HepG2 (cell line): ENCODE measurements at regions not wholly inside any gene's neighbourhood (a gene's known extent, or its start where the extent isn't known, plus 50 kb on each side); places are given as distances from the start of the nearest gene placed in this dataset.

Experiments used
- ATAC-seq: fragments of 200-7000 bp; cut with Tn5 transposase; 3 replicates; pipeline ENCODE4 v1.9.1; 2020; ENCODE audit warnings: mild to moderate bottlenecking, moderate library complexity
- BruUV-seq: library from RNA; stranded (reverse); fragments of 400-500 nt; replicated peaks from 2 replicates; lab custom pipeline; 2021; lab: Mats Ljungman, UMichigan
- CTCF ChIA-PET: fragments of 300-600 bp; formaldehyde crosslinking; extraction: SDS; loops from one replicate; lab custom pipeline; 2021; ENCODE audit warnings: low total read pairs, inconsistent platforms, low intra/inter-chr PET ratio; lab: Yijun Ruan, JAX
- POLR2A ChIA-PET: fragments of 350-600 bp; sonication (Branson Sonifier 250); formaldehyde crosslinking; loops from one replicate; lab custom pipeline; 2020; ENCODE audit warnings: antibody characterized with exemption, inconsistent platforms; lab: Yijun Ruan, JAX
- DNase-seq: peaks from one replicate; pipeline ENCODE4 v3.0.0-alpha.2; 2015; ENCODE audit warnings: low spot score
- FAIRE-seq: peaks from 3 replicates; lab custom pipeline; 2011; peaks lifted over from hg19 to GRCh38; lab: Jason Lieb, UNC
- H2AFZ ChIP-seq: one replicate; pipeline ENCODE4 v1.6.1; 2011; ENCODE audit warnings: low read length, inconsistent platforms
- H3K27ac ChIP-seq: fragments of 300-600 bp; 3 replicates; pipeline ENCODE4 v1.8.0; 2011; ENCODE audit warnings: mixed run types, mild to moderate bottlenecking, mixed read lengths, low read length, inconsistent platforms; ENCODE audit not compliant: insufficient read depth; ENCODE audit errors: extremely low read length
- H3K27me3 ChIP-seq, 2 experiments: fragments of 200-600 bp in 1 of 2; 2 replicates in 1 of 2; 3 replicates in 1 of 2; pipeline versions ENCODE4 v1.6.0 to v1.8.0; 2011; ENCODE audit warnings: low read length in 2 of 2, mild to moderate bottlenecking in 2 of 2, moderate library complexity in 2 of 2, inconsistent platforms in 1 of 2; ENCODE audit not compliant: insufficient read depth in 2 of 2, control insufficient read depth in 1 of 2
- H3K36me3 ChIP-seq, 2 experiments: fragments of 200-600 bp in 1 of 2; replicated peaks in 1 of 2; 2 replicates in 1 of 2; 3 replicates in 1 of 2; pipeline versions ENCODE4 v1.5.1 to v1.8.0; 2011; ENCODE audit warnings: low read length in 2 of 2, inconsistent platforms in 1 of 2; ENCODE audit not compliant: insufficient read depth in 2 of 2, control insufficient read depth in 1 of 2
- H3K4me1 ChIP-seq: 2 replicates; pipeline ENCODE4 v1.5.1; 2012; ENCODE audit warnings: low read length, inconsistent platforms; ENCODE audit not compliant: insufficient read depth
- H3K4me2 ChIP-seq: 2 replicates; pipeline ENCODE4 v1.6.0; 2011; ENCODE audit warnings: low read depth, low read length, inconsistent platforms
- H3K4me3 ChIP-seq, 3 experiments: fragments of 200-600 bp in 1 of 3; sonication (generic), shearing (Covaris generic) in 1 of 3; replicated peaks in 1 of 3; 2 replicates each; pipeline ENCODE4 v1.5.1; 2011 to 2016; ENCODE audit warnings: low read length in 3 of 3, inconsistent platforms in 2 of 3, low read depth in 2 of 3, mild to moderate bottlenecking in 2 of 3, control low read depth in 1 of 3, mixed read lengths in 1 of 3; ENCODE audit not compliant: insufficient read depth in 1 of 3
- H3K79me2 ChIP-seq: one replicate; pipeline ENCODE4 v1.6.1; 2011; ENCODE audit warnings: low read length, inconsistent platforms; ENCODE audit not compliant: insufficient read depth
- H3K9ac ChIP-seq: 2 replicates; pipeline ENCODE4 v1.6.0; 2011; ENCODE audit warnings: mild to moderate bottlenecking, low read depth, low read length, inconsistent platforms; ENCODE audit not compliant: insufficient read depth
- H3K9me3 ChIP-seq: 2 replicates; pipeline ENCODE4 v1.5.1; 2012; ENCODE audit warnings: mild to moderate bottlenecking, low read length
- H4K20me1 ChIP-seq: 2 replicates; pipeline ENCODE4 v1.6.0; 2011; ENCODE audit warnings: inconsistent platforms, mild to moderate bottlenecking, low read length, moderate library complexity; ENCODE audit not compliant: insufficient read depth
- ARID4A ChIP-seq: sonication (generic); formaldehyde crosslinking; IDR thresholded peaks from 2 replicates; pipeline ENCODE4 v1.5.0; 2020; ENCODE audit warnings: mild to moderate bottlenecking, missing genetic modification reagents, borderline replicate concordance
- BRCA1 ChIP-seq: sonication (generic); formaldehyde crosslinking; IDR thresholded peaks from 2 replicates; pipeline ENCODE4 v1.4.0; 2020; ENCODE audit warnings: missing genetic modification reagents
- ELF1 ChIP-seq: sonication (generic); formaldehyde crosslinking; IDR thresholded peaks from 2 replicates; pipeline ENCODE4 v1.4.0; 2020; ENCODE audit warnings: missing genetic modification reagents
- GFI1 ChIP-seq: sonication (generic); formaldehyde crosslinking; IDR thresholded peaks from 2 replicates; pipeline ENCODE4 v1.5.0; 2020; ENCODE audit warnings: missing genetic modification reagents, mild to moderate bottlenecking, borderline replicate concordance
- IKZF4 ChIP-seq: sonication (generic); formaldehyde crosslinking; IDR thresholded peaks from 2 replicates; pipeline ENCODE4 v1.5.1; 2020; ENCODE audit warnings: borderline replicate concordance, mild to moderate bottlenecking, low read depth, missing genetic modification reagents; ENCODE audit errors: not compliant biosample characterization
- KLF11 ChIP-seq: IDR thresholded peaks from 2 replicates; pipeline ENCODE4 v1.6.1; 2016; ENCODE audit warnings: missing compliant biosample characterization
- MXD4 ChIP-seq: IDR thresholded peaks from 2 replicates; pipeline ENCODE4 v1.6.1; 2016; ENCODE audit warnings: mild to moderate bottlenecking, missing biosample characterization, missing genetic modification reagents
- PHF5A ChIP-seq: IDR thresholded peaks from one replicate; pipeline ENCODE4 v1.6.1; 2018; ENCODE audit warnings: low read depth, missing genetic modification reagents; ENCODE audit not compliant: unreplicated experiment
- PLSCR1 ChIP-seq: sonication (generic); formaldehyde crosslinking; IDR thresholded peaks from 2 replicates; pipeline ENCODE4 v1.5.0; 2020; ENCODE audit warnings: missing genetic modification reagents, mild to moderate bottlenecking, borderline replicate concordance
- TRAFD1 ChIP-seq: sonication (generic); formaldehyde crosslinking; IDR thresholded peaks from 2 replicates; pipeline ENCODE4 v1.5.1; 2020; ENCODE audit warnings: missing genetic modification reagents, mild to moderate bottlenecking, borderline replicate concordance
- XRCC5 ChIP-seq: fragments of 200-400 bp; formaldehyde crosslinking; optimal IDR thresholded peaks from 2 replicates; pipeline ENCODE3; 2017; ENCODE audit warnings: mild to moderate bottlenecking, low read length
- ZBTB43 ChIP-seq: sonication (generic); formaldehyde crosslinking; conservative IDR thresholded peaks from 2 replicates; pipeline ENCODE4 v1.4.0; 2020; ENCODE audit warnings: missing genetic modification reagents
- ZNF160 ChIP-seq: sonication (generic); formaldehyde crosslinking; IDR thresholded peaks from 2 replicates; pipeline ENCODE4 v1.8.0; 2022; ENCODE audit warnings: mild to moderate bottlenecking, inconsistent platforms, missing genetic modification reagents
- ZNF205 ChIP-seq: IDR thresholded peaks from 2 replicates; pipeline ENCODE4 v1.6.1; 2018; ENCODE audit warnings: missing biosample characterization, missing genetic modification reagents
- ZNF496 ChIP-seq: sonication (generic); formaldehyde crosslinking; IDR thresholded peaks from 2 replicates; pipeline ENCODE4 v1.8.1; 2023; ENCODE audit warnings: mild to moderate bottlenecking, moderate library complexity, missing genetic modification reagents; ENCODE audit not compliant: insufficient replicate concordance
- ZNF878 ChIP-seq: sonication (generic); formaldehyde crosslinking; IDR thresholded peaks from 2 replicates; pipeline ENCODE4 v1.8.1; 2023; ENCODE audit warnings: mild to moderate bottlenecking, missing genetic modification reagents, moderate library complexity
- WGBS: methylation state at CpG from one replicate; pipeline ENCODE4 v1.1.6; 2017; ENCODE audit warnings: low lambda C conversion rate; 5-methylcytosine and 5-hydroxymethylcytosine counted together
- in situ Hi-C: cut with HindIII; loops from 2 replicates; pipeline ENCODE4 v1.10.0; 2017; ENCODE audit warnings: low pct_unique_long_range_greater_than_20kb; ENCODE audit not compliant: extremely low pct_ligation_motif_present
- intact Hi-C: fragments of 100-400 bp; cut with micrococcal nuclease; formaldehyde crosslinking; loops from one replicate; pipeline ENCODE4 v1.10.0; 2022; ENCODE audit not compliant: unreplicated experiment

GRCh38 chr3:55407426-55407820 is 79.7 kb downstream of the WNT5A start:
- no peak overlapping the region for H3K9ac ChIP-seq
- H3K4me3 ChIP-seq, result no peak overlapping the region
- FAIRE-seq, result no peak
- no peak for ATAC-seq
- no peak for DNase-seq
- BruUV-seq, result no TSS peak
- no peaks in the 10 kb centered on the region for H3K27me3 ChIP-seq
- 91% methylated on average over 1 of the region's 1 CpG for WGBS
- H3K36me3 ChIP-seq, result no peaks in the 10 kb centered on the region
- in situ Hi-C loops, result no loop called here
- no peak for TF ChIP-seq TRAFD1
- TF ChIP-seq KLF11 (CRISPR knock-in tag), result no peak
- TF ChIP-seq ZNF160 (CRISPR knock-in tag), result no peak
- TF ChIP-seq ZNF878 (CRISPR knock-in tag), result no peak
- TF ChIP-seq ZNF496, result no peak
- no peak for TF ChIP-seq GFI1 (CRISPR knock-in tag)
- no peak for TF ChIP-seq ELF1 (CRISPR knock-in tag)
- no peak for TF ChIP-seq BRCA1 (CRISPR knock-in tag)
- TF ChIP-seq ZNF205 (CRISPR knock-in tag), result no peak
- TF ChIP-seq PHF5A, result no peak
- TF ChIP-seq XRCC5, result no peak
- no peak for TF ChIP-seq PLSCR1 (CRISPR knock-in tag)
- TF ChIP-seq IKZF4 (CRISPR knock-in tag), result no peak
- no peak for TF ChIP-seq ZBTB43 (CRISPR knock-in tag)
- TF ChIP-seq ARID4A (CRISPR knock-in tag), result no peak
- no peak for TF ChIP-seq MXD4 (CRISPR knock-in tag)
- H2AFZ ChIP-seq, result no peak overlapping the region
- peaks cover 28% of the 10 kb centered on the region for H3K9me3 ChIP-seq
- peaks cover 10% of the 10 kb centered on the region for H3K4me1 ChIP-seq
- no peak overlapping the region for H3K4me2 ChIP-seq
- H3K27ac ChIP-seq, result no peak overlapping the region
- CTCF ChIA-PET, result no interaction called here
- intact Hi-C loops, result no loop called here
- no peaks in the 10 kb centered on the region for H4K20me1 ChIP-seq
- POLR2A ChIA-PET, result no interaction called here
- H3K79me2 ChIP-seq, result no peaks in the 10 kb centered on the region
